ENCODE measurements at regions not wholly inside any gene's neighbourhood (a gene's known extent, or its start where the extent isn't known, plus 50 kb on each side); places are given as distances from the start of the nearest gene placed in this dataset.
"Not testable (repeated sequence)": the region's sequence is repeated elsewhere in the genome, so short reads cannot be mapped to it uniquely, and the experiment has no call there.

- peak; percentile 54 for DNase-seq
Observed at GRCh38 chr1:55894521-55894920, 679.4 kb upstream of the USP24 start.

- peak; percentile 35 for DNase-seq
Observed at GRCh38 chr1:55893155-55893554, 678.0 kb upstream of the USP24 start.

DNA sequence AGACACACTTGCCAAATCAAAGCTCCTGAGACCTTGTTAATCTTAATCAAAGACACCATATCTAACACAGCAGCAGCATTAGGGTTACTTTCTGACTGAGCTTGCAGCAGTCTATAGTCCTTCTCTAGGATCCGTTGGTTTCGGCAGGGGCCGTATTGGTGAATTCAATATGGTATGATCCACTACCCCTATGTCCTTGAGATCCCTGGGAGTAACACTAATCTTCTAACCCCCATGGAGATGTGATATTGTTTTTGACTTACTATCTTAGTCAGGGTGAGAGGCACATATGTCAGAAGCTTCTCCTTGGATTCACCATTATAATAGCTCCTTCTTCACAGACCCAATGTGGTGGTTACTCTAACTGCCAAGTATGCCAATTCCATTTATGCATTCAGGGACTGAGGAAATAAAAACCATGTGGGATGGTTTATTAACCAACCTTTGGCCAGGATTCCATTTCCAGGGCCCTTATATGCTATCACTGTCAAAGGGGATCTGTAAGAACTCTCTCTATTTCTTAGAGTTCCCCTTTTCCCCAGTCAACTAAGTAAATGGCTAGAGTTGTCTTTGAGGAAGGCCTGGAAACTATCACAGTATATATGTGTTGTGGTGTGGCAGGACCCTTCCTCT, 673.6 kb upstream of the USP24 start:
- DNase-seq, result no peak

DNA sequence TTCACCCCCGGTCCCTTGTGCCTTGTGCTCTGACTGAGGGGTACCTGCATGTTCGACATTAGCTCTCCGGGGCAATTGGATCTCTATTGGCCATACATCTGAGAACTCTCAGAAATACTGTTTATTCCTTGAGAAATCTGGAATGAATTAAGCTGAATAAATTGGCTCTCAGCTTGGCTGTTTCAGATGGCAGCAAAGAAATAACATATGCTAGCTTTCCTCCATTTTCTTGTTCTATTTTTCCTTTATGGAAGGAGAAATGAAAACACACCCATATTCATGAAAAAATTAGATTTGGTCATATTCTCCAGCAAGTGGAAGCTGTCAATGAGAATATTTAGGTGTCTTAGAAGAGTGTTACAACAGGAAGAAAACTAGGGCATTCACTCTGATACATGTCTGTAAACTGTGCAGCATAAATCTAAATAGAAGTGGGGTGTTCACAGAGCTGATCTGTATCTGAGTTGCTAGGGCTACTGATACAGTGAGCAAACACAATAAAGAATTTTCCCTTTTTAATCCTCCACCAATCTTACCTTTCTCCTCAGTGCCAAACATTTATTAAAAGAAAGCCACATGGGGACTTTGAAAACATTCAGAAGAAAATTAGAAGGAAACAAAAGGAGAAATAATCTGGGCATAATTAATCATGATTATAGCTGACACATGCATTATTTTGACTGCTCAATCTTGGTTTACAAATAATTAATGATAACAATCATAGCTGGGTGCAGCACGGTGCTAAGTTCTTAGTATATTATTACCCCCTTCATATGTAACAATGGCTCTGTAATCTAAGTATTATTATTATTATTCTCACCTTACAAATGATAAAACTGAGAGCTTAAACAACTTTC, 671.9 kb upstream of the USP24 start:
- DNase-seq, result no peak

GRCh38 chr1:55885619-55886018, 670.5 kb upstream of the USP24 start:
- no peak for DNase-seq

DNA sequence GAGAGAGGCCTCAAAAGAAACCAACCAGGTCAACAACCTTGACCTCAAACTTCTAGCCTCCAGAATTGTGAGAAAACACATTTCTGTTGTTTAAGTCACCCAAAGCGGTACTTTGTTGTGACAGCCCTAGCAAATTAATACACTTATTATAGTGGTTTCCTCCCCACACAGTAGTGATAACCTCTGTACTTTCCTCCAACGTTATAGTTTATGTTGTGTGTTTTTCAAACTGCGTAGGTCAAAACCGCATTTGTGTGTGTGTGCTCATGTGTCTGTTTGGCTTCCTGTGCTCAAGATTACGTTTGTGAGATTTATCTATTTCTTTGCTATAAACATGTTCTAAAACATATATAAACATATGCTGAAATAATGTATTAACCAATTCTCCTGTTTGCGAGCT, 667.8 kb upstream of the USP24 start:
- DNase-seq, result no peak

GRCh38 chr1:55879346-55879745, 664.2 kb upstream of the USP24 start:
- no peak for DNase-seq

- DNase-seq, result peak; percentile 58
Observed at GRCh38 chr1:55877437-55878232, 662.5 kb upstream of the USP24 start.

DNA sequence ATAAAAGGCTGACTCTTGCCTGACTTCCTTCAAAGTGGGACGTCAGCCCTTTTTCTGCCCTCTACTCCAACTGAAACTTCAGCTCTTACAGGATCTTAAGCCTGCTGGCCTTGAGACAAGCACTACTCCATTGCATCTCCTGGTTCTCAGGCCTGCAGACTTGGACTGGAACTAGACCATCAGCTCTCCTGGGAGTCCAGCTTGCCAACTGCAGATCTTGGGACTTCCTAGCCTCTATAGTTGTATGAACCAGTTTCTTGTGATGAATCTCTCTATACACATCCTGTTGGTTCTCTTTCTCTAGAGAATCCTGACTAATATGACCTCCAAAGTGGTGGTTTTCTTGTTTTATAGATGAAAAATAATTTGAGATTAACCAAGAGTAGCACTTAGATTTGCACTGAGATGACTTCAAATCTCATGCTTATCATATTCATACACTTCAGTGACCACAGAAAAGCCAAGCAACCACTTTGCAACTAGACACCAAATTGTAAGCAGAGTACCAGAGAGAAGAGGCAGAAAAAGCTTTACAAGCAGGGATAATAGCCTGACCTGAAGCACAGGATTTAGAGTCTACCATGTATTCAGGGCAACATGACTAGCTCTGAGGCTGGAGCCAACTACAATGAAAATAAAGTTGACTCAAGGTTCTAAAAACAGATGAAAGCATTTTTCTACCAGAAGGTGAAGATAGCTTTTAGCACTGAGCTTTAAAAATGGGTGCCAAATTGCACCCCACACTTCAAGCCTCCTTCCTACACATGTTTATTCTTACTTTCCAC, 661.3 kb upstream of the USP24 start:
- no peak for DNase-seq

DNA sequence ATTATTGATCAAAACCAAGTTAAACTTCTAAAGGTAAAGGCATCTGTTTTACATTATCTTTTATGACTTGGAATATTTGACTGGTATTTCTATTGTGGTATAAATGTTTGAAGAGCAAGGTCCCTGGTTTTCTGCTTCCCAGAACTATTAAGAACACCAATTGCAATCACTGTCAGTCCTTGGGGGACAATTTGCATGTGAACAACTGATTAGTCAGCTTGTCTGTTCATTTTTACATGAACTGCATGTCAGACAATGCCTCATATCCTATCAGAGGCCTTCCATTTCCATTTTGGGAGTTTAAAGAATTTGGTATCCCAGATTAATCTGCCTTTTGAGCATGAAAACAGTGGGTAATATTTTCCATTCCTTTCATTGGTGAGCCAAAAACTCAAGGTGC, 654.9 kb upstream of the USP24 start:
- DNase-seq, result peak; percentile 96

DNA sequence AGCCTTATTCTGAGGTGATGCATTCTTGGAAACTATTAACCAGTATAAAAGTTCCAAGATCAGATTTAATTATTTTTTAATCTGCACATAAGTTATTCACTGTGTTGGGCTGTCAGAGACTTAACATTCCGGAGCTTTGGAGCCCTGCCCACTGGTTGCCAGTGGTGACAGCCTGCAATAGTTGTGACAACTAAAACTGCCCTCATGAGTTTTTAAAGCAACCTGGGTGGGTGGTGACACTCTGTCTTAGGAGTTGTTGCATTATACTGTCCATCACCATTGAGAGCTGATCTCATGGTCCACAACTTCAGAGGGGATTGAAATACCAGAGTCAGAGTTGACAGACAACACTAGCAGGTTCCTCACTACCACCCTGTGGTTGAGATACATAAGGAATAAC, 653.9 kb upstream of the USP24 start:
- peak; percentile 64 for DNase-seq

- peak; percentile 48 for DNase-seq
Observed at GRCh38 chr1:55868026-55868425, 652.9 kb upstream of the USP24 start.

DNA sequence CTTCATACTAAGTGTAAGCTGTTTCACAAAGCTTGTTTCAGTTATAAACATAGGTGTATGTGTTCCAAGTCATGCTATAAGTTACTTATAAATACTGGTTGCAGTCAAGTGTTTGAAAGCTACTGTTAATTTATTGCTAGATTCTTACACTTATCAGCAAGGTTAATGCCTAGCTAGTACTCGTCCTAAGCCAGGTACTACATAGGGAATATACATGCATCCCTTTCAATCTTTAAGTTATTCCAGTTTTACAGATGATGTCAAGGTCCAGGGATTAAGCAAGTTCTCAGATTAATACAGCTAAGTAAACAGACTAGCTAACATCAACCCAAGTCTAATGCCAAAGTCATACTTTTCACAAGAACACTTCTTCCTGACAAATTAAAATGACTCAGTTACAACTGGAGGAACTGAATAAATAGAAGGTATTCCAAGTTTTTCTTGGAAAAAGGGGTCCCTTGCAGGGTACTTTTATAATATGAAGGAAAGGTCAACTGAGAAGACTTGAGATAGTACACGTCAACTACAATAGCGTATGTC, 652.2 kb upstream of the USP24 start:
- DNase-seq, result no peak

GRCh38 chr1:55865778-55866177, 650.6 kb upstream of the USP24 start:
- DNase-seq, result not testable (repeated sequence)

GRCh38 chr1:55864251-55864650, 649.1 kb upstream of the USP24 start:
- no peak for DNase-seq

- DNase-seq, result no peak
Observed at GRCh38 chr1:55861676-55862340, 646.6 kb upstream of the USP24 start.

- peak; percentile 69 for DNase-seq
Observed at GRCh38 chr1:55860798-55861519, 645.8 kb upstream of the USP24 start.

- no peak for DNase-seq
Observed at GRCh38 chr1:55860326-55860725, 645.2 kb upstream of the USP24 start.

DNA sequence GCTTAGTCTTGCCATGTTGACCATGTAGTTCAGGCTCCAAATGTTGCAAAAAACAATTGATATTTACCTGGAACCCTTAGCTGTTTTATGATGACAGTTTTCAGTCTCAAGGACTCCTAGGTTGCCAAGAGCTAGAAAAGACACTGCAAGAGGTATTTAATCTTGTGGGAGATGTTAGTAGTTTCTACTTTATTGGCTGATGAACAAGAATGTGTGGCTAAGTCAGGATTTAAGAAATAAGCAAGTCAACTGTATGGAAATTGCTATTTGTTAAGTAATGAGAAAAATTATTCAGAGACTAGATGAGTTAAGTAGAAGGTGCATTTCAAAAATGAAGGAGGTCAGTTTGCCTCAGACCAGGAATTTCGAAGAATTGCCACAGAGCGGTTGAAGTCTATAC, 639.7 kb upstream of the USP24 start:
- peak; percentile 81 for DNase-seq

- DNase-seq, result peak; percentile 50
Observed at GRCh38 chr1:55848906-55849305, 633.7 kb upstream of the USP24 start.

GRCh38 chr1:55846051-55846450, 630.9 kb upstream of the USP24 start:
- DNase-seq, result no peak
